ENCODE measurements at regions not wholly inside any gene's neighbourhood (a gene's known extent, or its start where the extent isn't known, plus 50 kb on each side); places are given as distances from the start of the nearest gene placed in this dataset.
"Not testable (repeated sequence)": the region's sequence is repeated elsewhere in the genome, so short reads cannot be mapped to it uniquely, and the experiment has no call there.

GRCh38 chr13:63837701-63838100 lies 2422.1 kb upstream of the PCDH20 start:
- H3K9me3 ChIP-seq (ENCODE audit: insufficient read depth, low read depth, low read length); H3K4me3 ChIP-seq (ENCODE audit: low read depth, low read length); H3K14ac ChIP-seq (ENCODE audit: low read length); H3K4me1 ChIP-seq (ENCODE audit: control insufficient read depth in 1 of 2, insufficient read depth in 2 of 2, low read length in 2 of 2); H3K27ac ChIP-seq (ENCODE audit: low read depth, low read length); H2BK12ac ChIP-seq (ENCODE audit: low read length); H2BK5ac ChIP-seq (ENCODE audit: low read depth, low read length, poor library complexity); H3K36me3 ChIP-seq (ENCODE audit: control insufficient read depth in 1 of 2, insufficient read depth in 2 of 2, low read length in 2 of 2); H3K79me2 ChIP-seq (ENCODE audit: control insufficient read depth, insufficient read depth, low read length, poor library complexity); H3K9ac ChIP-seq (ENCODE audit: low read length); H4K8ac ChIP-seq (ENCODE audit: low read depth, low read length); H4K12ac ChIP-seq (ENCODE audit: low read depth, low read length); H3K4me2 ChIP-seq (ENCODE audit: low read length); H2BK120ac ChIP-seq (ENCODE audit: insufficient read depth, low read length, poor library complexity); H3K79me1 ChIP-seq (ENCODE audit: low read length); H2AK5ac ChIP-seq (ENCODE audit: low read length); H3K23ac ChIP-seq (ENCODE audit: low read length); DNase-seq; H3K27me3 ChIP-seq (ENCODE audit: insufficient read depth, low read length); H2AFZ ChIP-seq (ENCODE audit: insufficient read depth, low read length, poor library complexity); H3K4ac ChIP-seq (ENCODE audit: low read depth, low read length); H3K18ac ChIP-seq (ENCODE audit: low read length); H4K91ac ChIP-seq (ENCODE audit: low read depth, low read length): not testable (repeated sequence)
- no CpG with 5 or more reads among the region's 21 CpGs for WGBS (ENCODE audit: extremely low coverage, insufficient coverage, insufficient read length)

GRCh38 chr13:63829609-63830008 lies 2414.0 kb upstream of the PCDH20 start:
- not testable (repeated sequence) for H3K27ac ChIP-seq (ENCODE audit: low read depth, low read length); H3K27me3 ChIP-seq (ENCODE audit: insufficient read depth, low read length); H2BK120ac ChIP-seq (ENCODE audit: insufficient read depth, low read length, poor library complexity); H3K9me3 ChIP-seq (ENCODE audit: insufficient read depth, low read depth, low read length); H2AK5ac ChIP-seq (ENCODE audit: low read length); H3K79me2 ChIP-seq (ENCODE audit: control insufficient read depth, insufficient read depth, low read length, poor library complexity); H4K91ac ChIP-seq (ENCODE audit: low read depth, low read length); H2BK12ac ChIP-seq (ENCODE audit: low read length); H4K8ac ChIP-seq (ENCODE audit: low read depth, low read length); H4K12ac ChIP-seq (ENCODE audit: low read depth, low read length); H3K4me3 ChIP-seq (ENCODE audit: low read depth, low read length); H3K14ac ChIP-seq (ENCODE audit: low read length); H3K4me2 ChIP-seq (ENCODE audit: low read length); H3K4ac ChIP-seq (ENCODE audit: low read depth, low read length); H3K4me1 ChIP-seq (ENCODE audit: control insufficient read depth in 1 of 2, insufficient read depth in 2 of 2, low read length in 2 of 2); H2AFZ ChIP-seq (ENCODE audit: insufficient read depth, low read length, poor library complexity); DNase-seq; H3K18ac ChIP-seq (ENCODE audit: low read length); H3K9ac ChIP-seq (ENCODE audit: low read length); H3K23ac ChIP-seq (ENCODE audit: low read length); H3K79me1 ChIP-seq (ENCODE audit: low read length); H3K36me3 ChIP-seq (ENCODE audit: control insufficient read depth in 1 of 2, insufficient read depth in 2 of 2, low read length in 2 of 2); H2BK5ac ChIP-seq (ENCODE audit: low read depth, low read length, poor library complexity)
- WGBS (ENCODE audit: extremely low coverage, insufficient coverage, insufficient read length), result no CpG with 5 or more reads among the region's 2 CpGs

GRCh38 chr13:63821785-63822184 lies 2406.1 kb upstream of the PCDH20 start:
- H3K14ac ChIP-seq (ENCODE audit: low read length); H2BK120ac ChIP-seq (ENCODE audit: insufficient read depth, low read length, poor library complexity); H2BK12ac ChIP-seq (ENCODE audit: low read length); H3K4me2 ChIP-seq (ENCODE audit: low read length); H3K79me1 ChIP-seq (ENCODE audit: low read length); H4K8ac ChIP-seq (ENCODE audit: low read depth, low read length); H4K91ac ChIP-seq (ENCODE audit: low read depth, low read length); H3K18ac ChIP-seq (ENCODE audit: low read length); H3K27ac ChIP-seq (ENCODE audit: low read depth, low read length); DNase-seq; H2AFZ ChIP-seq (ENCODE audit: insufficient read depth, low read length, poor library complexity); H3K9ac ChIP-seq (ENCODE audit: low read length); H3K4me1 ChIP-seq (ENCODE audit: control insufficient read depth in 1 of 2, insufficient read depth in 2 of 2, low read length in 2 of 2); H3K23ac ChIP-seq (ENCODE audit: low read length); H4K12ac ChIP-seq (ENCODE audit: low read depth, low read length); H3K79me2 ChIP-seq (ENCODE audit: control insufficient read depth, insufficient read depth, low read length, poor library complexity); H3K27me3 ChIP-seq (ENCODE audit: insufficient read depth, low read length); H3K36me3 ChIP-seq (ENCODE audit: control insufficient read depth in 1 of 2, insufficient read depth in 2 of 2, low read length in 2 of 2); H3K9me3 ChIP-seq (ENCODE audit: insufficient read depth, low read depth, low read length); H3K4ac ChIP-seq (ENCODE audit: low read depth, low read length); H2BK5ac ChIP-seq (ENCODE audit: low read depth, low read length, poor library complexity); H3K4me3 ChIP-seq (ENCODE audit: low read depth, low read length); H2AK5ac ChIP-seq (ENCODE audit: low read length): not testable (repeated sequence)
- WGBS (ENCODE audit: extremely low coverage, insufficient coverage, insufficient read length), result no CpG with 5 or more reads among the region's 5 CpGs

DNA sequence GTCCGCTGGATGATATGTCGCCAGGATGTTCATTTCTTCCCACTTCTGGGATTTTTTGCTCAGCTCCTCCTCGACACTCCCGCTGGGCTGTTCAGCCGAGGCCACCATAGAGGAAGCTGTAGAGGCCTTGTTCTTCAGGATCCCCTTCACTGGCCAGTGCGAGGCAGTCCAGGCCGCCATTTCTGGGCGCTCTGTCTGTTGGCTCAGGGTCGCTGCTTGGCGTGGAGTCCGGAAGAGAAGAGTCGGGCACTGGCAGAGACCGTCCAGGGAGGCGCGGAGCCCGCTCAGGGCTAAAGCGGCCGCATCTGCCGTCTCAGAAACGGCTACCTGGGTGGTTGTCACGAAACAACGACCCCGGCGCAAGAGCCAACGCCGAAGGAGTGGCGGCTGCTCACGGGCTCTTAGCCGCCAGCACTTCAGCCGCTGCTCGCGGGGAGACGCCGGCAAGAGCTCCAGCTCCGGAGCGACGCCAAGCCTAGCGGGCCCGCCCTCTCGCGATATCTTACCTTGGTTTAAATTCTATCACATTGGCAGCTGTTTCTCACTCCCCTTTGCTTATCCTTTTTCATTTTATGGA lies 2395.9 kb upstream of the PCDH20 start:
- WGBS (ENCODE audit: extremely low coverage, insufficient coverage, insufficient read length), result no CpG with 5 or more reads among the region's 41 CpGs

More for the DNA sequence above, 2395.9 kb upstream of the PCDH20 start:
- H3K18ac ChIP-seq (ENCODE audit: low read length); H3K4me3 ChIP-seq (ENCODE audit: low read depth, low read length); H2BK120ac ChIP-seq (ENCODE audit: insufficient read depth, low read length, poor library complexity); DNase-seq; H2BK5ac ChIP-seq (ENCODE audit: low read depth, low read length, poor library complexity); H3K36me3 ChIP-seq (ENCODE audit: control insufficient read depth in 1 of 2, insufficient read depth in 2 of 2, low read length in 2 of 2); H4K8ac ChIP-seq (ENCODE audit: low read depth, low read length); H3K23ac ChIP-seq (ENCODE audit: low read length); H3K27me3 ChIP-seq (ENCODE audit: insufficient read depth, low read length); H2AFZ ChIP-seq (ENCODE audit: insufficient read depth, low read length, poor library complexity); H3K4me1 ChIP-seq (ENCODE audit: control insufficient read depth in 1 of 2, insufficient read depth in 2 of 2, low read length in 2 of 2); H3K79me1 ChIP-seq (ENCODE audit: low read length); H3K9me3 ChIP-seq (ENCODE audit: insufficient read depth, low read depth, low read length); H4K12ac ChIP-seq (ENCODE audit: low read depth, low read length); H2AK5ac ChIP-seq (ENCODE audit: low read length); H3K4ac ChIP-seq (ENCODE audit: low read depth, low read length); H4K91ac ChIP-seq (ENCODE audit: low read depth, low read length); H3K4me2 ChIP-seq (ENCODE audit: low read length); H3K27ac ChIP-seq (ENCODE audit: low read depth, low read length); H3K79me2 ChIP-seq (ENCODE audit: control insufficient read depth, insufficient read depth, low read length, poor library complexity); H3K9ac ChIP-seq (ENCODE audit: low read length); H2BK12ac ChIP-seq (ENCODE audit: low read length); H3K14ac ChIP-seq (ENCODE audit: low read length): not testable (repeated sequence)
